ENCODE measurements at regions not wholly inside any gene's neighbourhood (a gene's known extent, or its start where the extent isn't known, plus 50 kb on each side); places are given as distances from the start of the nearest gene placed in this dataset.
"Not testable (repeated sequence)": the region's sequence is repeated elsewhere in the genome, so short reads cannot be mapped to it uniquely, and the experiment has no call there.

DNA sequence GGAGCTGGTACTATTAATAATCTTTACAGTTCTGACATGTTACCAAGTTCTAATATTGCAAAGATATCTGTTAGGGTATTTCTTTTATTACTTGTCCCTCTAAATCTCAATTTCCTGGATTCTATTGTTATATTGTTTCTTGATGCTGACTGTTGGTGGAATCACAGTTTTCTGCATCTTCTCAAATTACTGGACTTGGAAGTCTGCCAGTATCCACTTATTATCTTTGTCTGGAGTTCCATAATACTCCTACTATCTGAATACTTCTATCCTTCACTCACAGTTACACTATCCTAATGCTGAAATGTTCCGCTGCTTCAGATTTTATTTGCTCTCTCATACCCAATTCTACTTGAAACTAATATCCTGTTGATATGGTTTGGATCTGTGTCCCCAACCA is 1985.7 kb upstream of the PRR20A start:
- TF ChIP-seq, protein P1, sequence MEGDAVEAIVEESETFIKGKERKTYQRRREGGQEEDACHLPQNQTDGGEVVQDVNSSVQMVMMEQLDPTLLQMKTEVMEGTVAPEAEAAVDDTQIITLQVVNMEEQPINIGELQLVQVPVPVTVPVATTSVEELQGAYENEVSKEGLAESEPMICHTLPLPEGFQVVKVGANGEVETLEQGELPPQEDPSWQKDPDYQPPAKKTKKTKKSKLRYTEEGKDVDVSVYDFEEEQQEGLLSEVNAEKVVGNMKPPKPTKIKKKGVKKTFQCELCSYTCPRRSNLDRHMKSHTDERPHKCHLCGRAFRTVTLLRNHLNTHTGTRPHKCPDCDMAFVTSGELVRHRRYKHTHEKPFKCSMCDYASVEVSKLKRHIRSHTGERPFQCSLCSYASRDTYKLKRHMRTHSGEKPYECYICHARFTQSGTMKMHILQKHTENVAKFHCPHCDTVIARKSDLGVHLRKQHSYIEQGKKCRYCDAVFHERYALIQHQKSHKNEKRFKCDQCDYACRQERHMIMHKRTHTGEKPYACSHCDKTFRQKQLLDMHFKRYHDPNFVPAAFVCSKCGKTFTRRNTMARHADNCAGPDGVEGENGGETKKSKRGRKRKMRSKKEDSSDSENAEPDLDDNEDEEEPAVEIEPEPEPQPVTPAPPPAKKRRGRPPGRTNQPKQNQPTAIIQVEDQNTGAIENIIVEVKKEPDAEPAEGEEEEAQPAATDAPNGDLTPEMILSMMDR (IDR thresholded peaks at IDR 0.05; ENCODE audit: low read depth, low read length) = no peak
- H3K9me3 ChIP-seq (ENCODE audit: control insufficient read depth, insufficient read depth, low read length) = peaks cover 17% of the 10 kb centered on the region
- H3K27ac ChIP-seq (ENCODE audit: low read depth, low read length) = no peak overlapping the region
- H3K4me3 ChIP-seq (ENCODE audit: low read depth, low read length) = no peak overlapping the region
- ChIA-PET CTCF (no interaction called here), POLR2A (no interaction called here)
- H3K27me3 ChIP-seq (ENCODE audit: control insufficient read depth, insufficient read depth, low read length) = no peaks in the 10 kb centered on the region
- DNase-seq (ENCODE audit: low read depth, low spot score) = no peak

DNA sequence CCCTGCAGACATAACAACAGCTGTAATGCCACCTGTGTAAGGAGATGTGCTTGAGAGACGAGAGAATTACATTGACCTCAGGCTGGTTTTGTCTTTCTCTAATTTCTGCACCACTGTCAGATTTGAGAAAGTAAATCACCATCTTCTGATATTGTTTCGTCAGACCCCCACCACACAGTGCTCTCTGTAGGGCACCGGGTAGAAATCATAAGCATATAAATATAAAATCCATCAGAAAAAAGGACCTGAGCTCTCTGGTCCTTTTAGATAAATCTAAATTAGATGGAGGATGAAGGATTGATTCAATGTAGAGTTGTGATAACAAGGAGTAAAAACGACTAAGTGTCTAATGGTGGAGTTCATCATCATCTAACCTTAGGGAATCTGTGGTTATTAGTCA is 1981.0 kb upstream of the PRR20A start:
- ChIA-PET POLR2A (no interaction called here), CTCF (interaction anchor here (0.6 kb wide), 1 partner anchor 156 kb away, joined by 3 read pairs; no protein-coding TSS in a partner anchor)
- Histone ChIP-seq H3K27ac (ENCODE audit: low read depth, low read length) (no peak overlapping the region), H3K9me3 (ENCODE audit: control insufficient read depth, insufficient read depth, low read length) (peaks cover 17% of the 10 kb centered on the region), H3K4me3 (ENCODE audit: low read depth, low read length) (no peak overlapping the region), H3K27me3 (ENCODE audit: control insufficient read depth, insufficient read depth, low read length) (no peaks in the 10 kb centered on the region)
- no peak for DNase-seq (ENCODE audit: low read depth, low spot score)
- TF ChIP-seq, protein P1 (IDR thresholded peaks at IDR 0.05; ENCODE audit: low read depth, low read length) = no peak

DNA sequence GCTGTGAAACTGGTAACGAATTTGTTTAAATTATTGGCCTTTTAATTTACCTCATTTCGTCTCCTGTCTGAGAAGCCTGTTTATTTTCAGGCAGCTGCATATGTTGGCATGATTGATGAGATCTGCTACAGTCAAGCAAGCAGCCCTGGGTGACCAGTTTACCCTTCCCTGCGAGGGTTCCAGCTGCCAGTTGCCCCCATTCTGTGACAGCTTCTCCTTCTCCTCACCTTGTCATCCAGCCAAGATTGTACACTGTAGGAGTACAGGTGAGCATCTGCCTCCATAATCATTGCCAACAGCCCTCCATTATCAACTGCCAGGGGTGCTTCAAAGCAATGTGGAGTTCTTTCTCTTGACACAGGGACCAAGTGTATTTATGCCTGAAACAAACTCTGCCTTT is 1979.9 kb upstream of the PRR20A start:
- H3K9me3 ChIP-seq (ENCODE audit: control insufficient read depth, insufficient read depth, low read length) = peaks cover 25% of the 10 kb centered on the region
- ChIA-PET CTCF (no interaction called here), POLR2A (no interaction called here)
- H3K27me3 ChIP-seq (ENCODE audit: control insufficient read depth, insufficient read depth, low read length) = no peaks in the 10 kb centered on the region
- TF ChIP-seq, protein P1 (IDR thresholded peaks at IDR 0.05; ENCODE audit: low read depth, low read length) = no peak
- DNase-seq (ENCODE audit: low read depth, low spot score) = no peak
- H3K4me3 ChIP-seq (ENCODE audit: low read depth, low read length) = no peak overlapping the region
- no peak overlapping the region for H3K27ac ChIP-seq (ENCODE audit: low read depth, low read length)

DNA sequence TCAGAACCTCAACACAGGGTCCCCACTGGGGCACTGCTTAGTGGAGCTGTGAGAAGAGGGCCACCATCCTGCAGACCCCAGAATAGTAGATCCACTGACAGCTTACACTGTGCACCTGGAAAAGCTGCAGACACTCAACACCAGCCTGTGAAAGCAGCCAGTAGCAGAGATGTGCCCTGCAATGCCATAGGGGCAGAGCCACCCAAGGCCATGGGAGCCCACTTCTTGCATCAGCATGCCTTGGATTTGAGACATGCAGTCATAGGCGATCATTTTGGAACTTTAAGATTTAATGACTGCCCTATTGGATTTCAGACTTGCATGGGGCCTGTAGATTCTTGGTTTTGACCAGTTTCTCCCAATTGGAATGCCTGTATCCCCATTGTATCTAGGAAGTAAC is 1962.1 kb upstream of the PRR20A start:
- CTCF ChIA-PET = not testable (repeated sequence)

DNA sequence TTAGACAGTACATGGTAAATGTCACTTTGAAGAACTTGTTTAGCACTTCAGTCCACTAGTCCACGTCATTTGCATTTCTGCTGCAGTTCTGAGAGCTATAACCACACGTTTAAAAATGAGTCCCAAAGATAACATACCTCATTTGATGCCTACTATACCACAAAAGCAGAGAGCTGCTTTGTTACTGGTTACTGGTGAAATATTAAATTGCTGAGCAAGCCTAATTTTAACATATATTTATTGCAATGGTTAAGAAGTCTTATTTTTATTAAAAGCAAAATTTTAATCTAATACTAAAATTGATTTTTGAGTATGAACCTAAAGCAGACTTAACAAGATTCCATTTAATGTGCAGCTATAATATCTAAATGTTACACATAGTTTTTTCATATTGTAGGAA is 1949.7 kb upstream of the PRR20A start:
- H3K27ac ChIP-seq (ENCODE audit: low read depth, low read length) = no peak overlapping the region
- CTCF ChIA-PET = no interaction called here
- POLR2A ChIA-PET = no interaction called here

More for the DNA sequence above, 1962.1 kb upstream of the PRR20A start:
- H3K27me3 ChIP-seq (ENCODE audit: control insufficient read depth, insufficient read depth, low read length); POLR2A ChIA-PET; H3K4me3 ChIP-seq (ENCODE audit: low read depth, low read length); H3K9me3 ChIP-seq (ENCODE audit: control insufficient read depth, insufficient read depth, low read length); DNase-seq (ENCODE audit: low read depth, low spot score); H3K27ac ChIP-seq (ENCODE audit: low read depth, low read length): not testable (repeated sequence)

More for the DNA sequence above, 1949.7 kb upstream of the PRR20A start:
- Histone ChIP-seq H3K27me3 (ENCODE audit: control insufficient read depth, insufficient read depth, low read length) (no peaks in the 10 kb centered on the region), H3K4me3 (ENCODE audit: low read depth, low read length) (no peak overlapping the region), H3K9me3 (ENCODE audit: control insufficient read depth, insufficient read depth, low read length) (no peaks in the 10 kb centered on the region; the same call in 1 of the 2 replicates)
- TF ChIP-seq, protein P1 (IDR thresholded peaks at IDR 0.05; ENCODE audit: low read depth, low read length) = no peak
- DNase-seq (ENCODE audit: low read depth, low spot score) = no peak

Data from AG04450 (cell line).